NB4 (cell line): ENCODE measurements at regions not wholly inside any gene's neighbourhood (a gene's known extent, or its start where the extent isn't known, plus 50 kb on each side); places are given as distances from the start of the nearest gene placed in this dataset.

Experiments used
- DNase-seq: peaks from one replicate; pipeline ENCODE4 v3.0.0; 2010; ENCODE audit warnings: low read depth
- H3K4me3 ChIP-seq: one replicate; pipeline ENCODE4 v1.5.1; 2011; ENCODE audit warnings: mild to moderate bottlenecking, low read depth, low read length, moderate library complexity
- MYC ChIP-seq: IDR thresholded peaks from 2 replicates; pipeline ENCODE4 v1.6.1; 2011; ENCODE audit warnings: low read depth, low read length
- POLR2A ChIP-seq: IDR thresholded peaks from 2 replicates; pipeline ENCODE4 v1.6.1; 2011; ENCODE audit warnings: mild to moderate bottlenecking; ENCODE audit not compliant: insufficient read length; ENCODE audit errors: extremely low read depth
- TF ChIP-seq, protein P1 (sequence below): IDR thresholded peaks from 2 replicates; pipeline ENCODE4 v1.6.1; 2011; ENCODE audit warnings: low read depth, low read length
- TF ChIP-seq, protein P2 (sequence below): IDR thresholded peaks from one replicate; pipeline ENCODE4 v1.5.1; 2012; ENCODE audit warnings: low read depth, low read length

DNA sequence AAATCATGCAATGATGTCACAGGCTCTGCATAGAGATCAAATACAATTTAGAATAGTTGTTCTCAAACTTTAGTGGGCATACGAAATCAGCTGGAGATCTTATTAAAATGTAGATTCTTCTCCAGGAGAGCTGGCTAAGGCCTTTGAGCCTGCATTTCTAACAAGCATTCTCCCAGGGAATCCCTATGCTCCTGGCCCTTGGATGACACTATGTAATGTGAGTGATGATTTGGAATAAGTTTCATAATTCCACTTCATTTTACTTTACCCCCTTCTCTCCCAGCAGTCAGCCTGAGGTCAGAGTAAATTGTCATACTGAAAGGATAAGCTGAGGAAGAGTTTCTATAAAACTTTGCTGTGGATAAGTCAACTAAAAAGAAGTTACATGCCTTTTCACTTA is 189.1 kb downstream of the UBE2E3 start:
- DNase-seq = no peak
- H3K4me3 ChIP-seq = no peak overlapping the region
- TF ChIP-seq, protein P1, sequence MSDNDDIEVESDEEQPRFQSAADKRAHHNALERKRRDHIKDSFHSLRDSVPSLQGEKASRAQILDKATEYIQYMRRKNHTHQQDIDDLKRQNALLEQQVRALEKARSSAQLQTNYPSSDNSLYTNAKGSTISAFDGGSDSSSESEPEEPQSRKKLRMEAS = no peak
- TF ChIP-seq, protein P2, sequence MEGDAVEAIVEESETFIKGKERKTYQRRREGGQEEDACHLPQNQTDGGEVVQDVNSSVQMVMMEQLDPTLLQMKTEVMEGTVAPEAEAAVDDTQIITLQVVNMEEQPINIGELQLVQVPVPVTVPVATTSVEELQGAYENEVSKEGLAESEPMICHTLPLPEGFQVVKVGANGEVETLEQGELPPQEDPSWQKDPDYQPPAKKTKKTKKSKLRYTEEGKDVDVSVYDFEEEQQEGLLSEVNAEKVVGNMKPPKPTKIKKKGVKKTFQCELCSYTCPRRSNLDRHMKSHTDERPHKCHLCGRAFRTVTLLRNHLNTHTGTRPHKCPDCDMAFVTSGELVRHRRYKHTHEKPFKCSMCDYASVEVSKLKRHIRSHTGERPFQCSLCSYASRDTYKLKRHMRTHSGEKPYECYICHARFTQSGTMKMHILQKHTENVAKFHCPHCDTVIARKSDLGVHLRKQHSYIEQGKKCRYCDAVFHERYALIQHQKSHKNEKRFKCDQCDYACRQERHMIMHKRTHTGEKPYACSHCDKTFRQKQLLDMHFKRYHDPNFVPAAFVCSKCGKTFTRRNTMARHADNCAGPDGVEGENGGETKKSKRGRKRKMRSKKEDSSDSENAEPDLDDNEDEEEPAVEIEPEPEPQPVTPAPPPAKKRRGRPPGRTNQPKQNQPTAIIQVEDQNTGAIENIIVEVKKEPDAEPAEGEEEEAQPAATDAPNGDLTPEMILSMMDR = no peak
- TF ChIP-seq POLR2A (no peak), MYC (no peak)

DNA sequence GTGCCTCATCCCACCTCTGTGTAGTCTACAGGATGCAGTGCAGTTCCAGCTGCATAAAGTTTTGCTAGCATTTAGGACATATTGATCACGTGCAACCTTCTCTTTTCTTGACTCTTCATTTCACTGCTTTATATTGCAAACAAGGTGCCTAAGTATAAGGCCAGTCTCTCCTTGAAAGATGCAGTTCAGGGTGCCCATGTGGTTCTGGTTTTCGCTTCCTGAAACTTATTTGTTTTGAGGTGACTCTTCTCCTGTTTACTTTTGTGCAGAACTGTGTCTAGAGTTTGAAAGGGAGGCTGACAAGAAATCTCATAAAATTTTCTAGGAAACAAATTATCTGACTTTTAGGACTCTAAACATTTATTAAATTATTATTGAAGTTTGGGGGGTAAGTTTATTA is 189.9 kb downstream of the UBE2E3 start:
- H3K4me3 ChIP-seq = no peak overlapping the region
- DNase-seq = no peak
- no peak for TF ChIP-seq MYC
- no peak for TF ChIP-seq POLR2A
- TF ChIP-seq, protein P1 = no peak
- TF ChIP-seq, protein P2 = no peak

DNA sequence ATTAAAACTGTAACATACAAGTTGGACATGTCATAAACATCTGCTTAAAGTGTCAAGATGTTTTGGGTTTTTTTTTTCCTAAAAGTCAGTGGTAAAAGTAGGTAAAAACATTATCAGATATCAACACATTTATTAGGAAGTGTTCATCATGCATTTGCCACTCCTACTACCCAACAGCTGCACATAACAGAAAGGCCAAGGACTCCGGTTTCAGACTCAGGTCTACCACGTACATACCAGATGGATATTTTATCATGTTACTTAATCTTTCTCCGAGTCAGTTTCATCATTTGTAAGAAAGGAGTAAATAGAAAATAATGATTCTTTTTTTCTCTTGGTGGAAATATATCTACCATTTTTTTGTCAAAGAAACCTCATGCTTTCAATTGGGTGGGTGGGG is 192.3 kb downstream of the UBE2E3 start:
- TF ChIP-seq, protein P2 = no peak
- TF ChIP-seq, protein P1 = no peak
- TF ChIP-seq MYC (no peak), POLR2A (no peak)
- H3K4me3 ChIP-seq = no peak overlapping the region
- DNase-seq = no peak

DNA sequence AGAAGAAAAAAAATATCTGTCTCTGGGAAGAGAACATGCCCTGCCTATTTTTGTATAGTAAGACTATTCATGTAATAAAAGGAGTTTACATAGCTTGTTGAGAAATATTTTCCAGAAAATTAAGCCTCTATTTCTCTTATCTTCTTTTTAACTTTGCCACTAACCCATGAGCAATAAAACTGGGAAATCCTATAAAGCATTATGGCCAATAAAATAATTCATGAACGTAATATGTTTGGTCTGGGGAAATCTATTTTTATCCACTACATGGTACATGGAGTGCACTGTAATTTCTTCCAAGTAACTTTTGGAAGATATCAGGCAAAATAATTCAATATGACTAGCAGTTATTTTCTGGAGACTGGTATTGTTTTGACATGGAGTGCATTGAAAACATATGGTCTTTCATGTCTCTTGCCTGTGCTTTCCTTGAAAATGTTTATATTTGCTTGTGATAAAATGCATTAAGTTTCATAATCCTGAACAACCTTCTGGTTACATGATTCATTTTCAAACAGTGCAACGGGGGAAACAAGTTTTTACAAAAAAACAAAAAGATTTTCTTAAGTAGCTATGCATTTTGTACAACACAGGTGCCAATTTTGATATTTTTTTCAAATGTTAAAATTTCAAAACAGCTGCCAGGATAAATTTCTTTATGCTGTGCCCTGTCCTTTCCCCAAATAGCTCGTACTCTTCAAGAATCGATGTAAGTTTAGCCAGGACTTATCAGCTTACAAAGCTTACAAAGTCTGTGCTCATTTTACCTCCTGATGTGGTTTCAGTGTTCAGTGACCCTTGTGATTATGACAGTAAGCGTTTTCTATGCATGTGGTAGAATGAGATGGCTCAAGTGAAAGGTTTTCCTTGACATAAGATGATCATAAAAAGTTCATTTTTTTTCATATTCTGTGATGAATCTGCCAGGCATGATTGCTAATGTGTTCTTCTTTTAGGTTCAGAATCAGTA is 194.5 kb downstream of the UBE2E3 start:
- H3K4me3 ChIP-seq = no peak overlapping the region
- DNase-seq = no peak
- TF ChIP-seq, protein P2 = no peak
- TF ChIP-seq, protein P1 = no peak
- TF ChIP-seq POLR2A (no peak), MYC (no peak)

DNA sequence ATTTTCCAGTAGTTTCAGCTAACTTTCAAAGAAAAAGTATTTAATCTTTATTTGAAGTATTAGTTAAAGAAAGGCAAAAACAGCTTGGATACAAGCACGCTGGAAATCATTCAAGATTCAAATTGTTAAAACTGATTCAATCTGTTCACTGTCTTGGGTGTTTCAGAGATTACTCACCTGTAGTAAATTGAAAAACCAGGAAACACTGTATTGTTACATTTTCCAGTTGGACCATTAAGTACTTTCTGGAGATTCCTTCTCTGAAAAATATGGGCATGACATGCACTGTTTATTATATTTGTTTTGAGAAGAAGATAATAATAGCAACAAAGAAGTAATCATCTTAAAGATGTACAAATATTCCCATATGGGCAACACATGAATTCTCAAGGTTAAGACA is 196.1 kb downstream of the UBE2E3 start:
- no peak overlapping the region for H3K4me3 ChIP-seq
- DNase-seq = no peak
- TF ChIP-seq, protein P1 = no peak
- TF ChIP-seq MYC (no peak), POLR2A (no peak)
- TF ChIP-seq, protein P2 = no peak
